Stimulated activated effector memory CD8-positive, alpha-beta T cell treated with anti-CD3 and anti-CD28 coated beads, Interleukin-12 subunit alpha, Interleukin-12 subunit beta, amount 100 ng/mL, for 72 hours (primary cell): ENCODE measurements at regions not wholly inside any gene's neighbourhood (a gene's known extent, or its start where the extent isn't known, plus 50 kb on each side); places are given as distances from the start of the nearest gene placed in this dataset.

Source experiments
- ATAC-seq: fragments of 150-1000 bp; cut with Tn5 transposase; 2 replicates; pipeline ENCODE4 v1.10.0; 2021
- DNase-seq, 2 donors: peaks; one replicate each; pipeline ENCODE4 v3.0.0; 2021 to 2022; ENCODE audit warnings: low spot score in 2 of 2
- H3K27ac Mint-ChIP-seq: one replicate; pipeline ENCODE4 v1.8.0; 2022; ENCODE audit warnings: mild to moderate bottlenecking, mixed read lengths
- H3K36me3 Mint-ChIP-seq: one replicate; pipeline ENCODE4 v1.8.0; 2022; ENCODE audit warnings: mild to moderate bottlenecking, mixed read lengths
- H3K4me1 Mint-ChIP-seq: one replicate; pipeline ENCODE4 v1.8.0; 2022; ENCODE audit warnings: mixed read lengths
- H3K4me3 Mint-ChIP-seq: one replicate; pipeline ENCODE4 v1.8.0; 2022; ENCODE audit warnings: mild to moderate bottlenecking, mixed read lengths
- H3K9me3 Mint-ChIP-seq: one replicate; pipeline ENCODE4 v1.8.0; 2022; ENCODE audit warnings: mixed read lengths

DNA sequence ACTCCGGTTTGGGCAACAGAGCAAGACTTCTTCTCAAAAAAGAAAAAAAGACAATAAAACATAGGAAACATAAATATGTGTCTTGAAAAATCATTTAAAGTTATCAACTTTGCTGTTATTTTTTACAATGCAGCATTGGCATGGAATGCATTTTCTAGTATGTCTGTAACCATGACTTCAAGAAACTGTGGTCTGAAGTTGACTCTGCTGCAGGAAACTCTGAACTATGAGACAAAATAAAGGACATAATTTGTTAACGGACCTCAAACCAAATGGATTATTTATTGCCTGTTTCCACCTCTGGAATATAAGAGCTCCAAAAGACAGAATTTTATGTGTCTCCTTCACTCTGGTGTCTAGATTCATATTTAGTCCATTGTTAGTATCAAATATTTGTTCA lies 79.1 kb downstream of the TRIB2 start:
- Mint-ChIP-seq H3K27ac (no peak overlapping the region), H3K4me3 (no peak overlapping the region), H3K36me3 (no peaks in the 10 kb centered on the region), H3K4me1 (no peaks in the 10 kb centered on the region), H3K9me3 (peaks cover 6% of the 10 kb centered on the region)
- no peak for DNase-seq
- ATAC-seq, result no peak

DNA sequence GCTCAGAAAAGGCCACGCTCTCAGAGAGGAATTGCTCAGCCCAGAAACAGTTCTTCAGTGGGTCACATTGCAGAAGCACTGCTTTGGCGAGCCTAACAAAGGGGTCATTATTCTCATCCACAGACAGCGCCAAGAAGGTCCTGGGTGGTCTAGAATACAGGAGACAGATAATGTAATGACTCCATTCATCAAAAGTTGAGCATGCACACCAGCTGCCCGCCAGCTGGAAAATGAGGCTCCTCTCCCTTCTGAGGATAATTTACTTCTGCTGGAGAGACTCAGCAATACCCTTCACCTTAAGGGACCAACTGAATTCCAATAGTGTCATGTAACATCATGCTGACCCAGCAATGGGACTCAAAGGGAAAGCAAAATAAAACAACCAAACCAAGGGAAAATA lies 79.9 kb downstream of the TRIB2 start:
- ATAC-seq, result no peak
- Mint-ChIP-seq H3K27ac (no peak overlapping the region), H3K4me1 (no peaks in the 10 kb centered on the region), H3K4me3 (no peak overlapping the region), H3K36me3 (no peaks in the 10 kb centered on the region), H3K9me3 (peaks cover 10% of the 10 kb centered on the region)
- DNase-seq, result no peak

DNA sequence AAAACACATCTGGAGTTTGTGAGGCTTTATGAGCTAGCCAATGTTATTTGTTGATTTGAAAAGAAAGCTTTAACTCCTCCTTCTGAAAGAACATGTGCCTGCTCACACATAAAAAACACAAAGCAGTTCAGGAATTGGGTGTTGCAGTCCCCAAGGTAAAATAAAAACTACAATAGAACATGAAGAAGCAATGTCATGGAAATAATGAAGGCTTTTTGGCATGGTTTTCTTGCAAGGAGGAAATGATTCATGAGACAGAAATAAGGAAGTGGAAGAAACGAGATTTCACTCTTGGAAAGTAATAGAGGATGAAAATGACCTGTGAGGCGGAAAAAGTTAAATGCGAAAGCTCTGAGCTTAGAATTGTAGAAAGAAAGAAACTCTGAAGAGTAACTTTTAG lies 81.1 kb downstream of the TRIB2 start:
- Mint-ChIP-seq H3K4me3 (no peak overlapping the region), H3K36me3 (no peaks in the 10 kb centered on the region), H3K4me1 (no peaks in the 10 kb centered on the region), H3K9me3 (peaks cover 18% of the 10 kb centered on the region), H3K27ac (no peak overlapping the region)
- ATAC-seq (no peak), DNase-seq (no peak)

DNA sequence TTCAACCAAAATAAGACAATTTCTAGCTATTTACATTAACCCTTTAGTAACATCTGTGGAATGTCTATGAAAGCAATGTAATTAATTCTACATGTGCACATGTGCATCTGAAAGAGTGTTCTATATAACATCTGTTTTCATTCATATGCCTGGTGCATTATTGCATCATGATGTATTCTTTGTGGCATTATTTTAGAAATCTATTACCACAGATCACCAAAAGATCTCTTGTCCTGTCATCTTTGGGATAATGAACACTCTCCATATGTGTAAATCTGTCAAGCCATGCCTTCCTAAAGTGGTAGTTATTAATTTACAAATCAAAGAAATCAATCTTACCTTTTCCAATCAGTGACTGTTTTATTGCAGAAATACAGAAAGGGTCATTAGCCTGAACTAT lies 86.9 kb downstream of the TRIB2 start:
- ATAC-seq, result no peak

DNA sequence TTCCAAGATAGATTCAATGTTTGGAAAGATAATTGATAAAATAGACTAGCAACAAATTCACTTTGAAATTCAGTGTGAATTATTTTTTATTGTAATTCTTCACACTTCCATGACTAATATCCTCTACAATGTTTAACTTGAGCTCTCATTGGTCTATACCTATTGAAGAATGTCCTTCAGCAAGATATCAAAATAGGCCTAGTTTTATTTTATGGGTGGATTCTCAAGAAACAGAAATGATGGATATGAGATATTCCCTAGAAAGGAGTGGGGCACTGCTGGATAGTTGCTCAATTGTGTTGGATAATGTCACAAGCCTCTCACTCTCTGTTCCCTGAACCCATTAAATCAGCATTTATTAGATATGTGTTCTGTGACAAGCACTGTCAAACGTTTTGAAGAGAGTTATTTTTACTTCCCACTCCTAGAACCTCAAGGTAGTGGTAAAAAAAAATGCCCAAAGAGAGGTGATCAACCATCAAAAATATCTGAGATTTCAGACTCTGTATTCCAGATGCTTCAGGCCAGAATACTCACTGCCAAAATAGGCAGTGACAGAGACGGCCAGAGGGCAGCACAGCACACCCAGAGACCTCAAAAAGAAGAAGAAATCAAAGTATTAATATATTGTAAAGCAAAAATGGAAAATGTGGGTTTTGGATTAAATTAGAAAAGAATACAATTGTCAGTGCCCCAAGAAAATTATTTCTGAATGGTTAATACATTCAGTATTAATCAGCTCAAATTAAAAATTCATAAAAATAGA lies 87.5 kb downstream of the TRIB2 start:
- no peaks in the 10 kb centered on the region for H3K4me1 Mint-ChIP-seq
- ATAC-seq (no peak), DNase-seq (no peak)
- no peak overlapping the region for H3K4me3 Mint-ChIP-seq
- no peaks in the 10 kb centered on the region for H3K36me3 Mint-ChIP-seq
- H3K27ac Mint-ChIP-seq, result no peak overlapping the region
- H3K9me3 Mint-ChIP-seq, result peaks cover 16% of the 10 kb centered on the region

More for the DNA sequence above, 86.9 kb downstream of the TRIB2 start:
- Mint-ChIP-seq H3K4me3 (no peak overlapping the region), H3K27ac (no peak overlapping the region), H3K4me1 (no peaks in the 10 kb centered on the region), H3K9me3 (peaks cover 19% of the 10 kb centered on the region), H3K36me3 (no peaks in the 10 kb centered on the region)
- no peak for DNase-seq

DNA sequence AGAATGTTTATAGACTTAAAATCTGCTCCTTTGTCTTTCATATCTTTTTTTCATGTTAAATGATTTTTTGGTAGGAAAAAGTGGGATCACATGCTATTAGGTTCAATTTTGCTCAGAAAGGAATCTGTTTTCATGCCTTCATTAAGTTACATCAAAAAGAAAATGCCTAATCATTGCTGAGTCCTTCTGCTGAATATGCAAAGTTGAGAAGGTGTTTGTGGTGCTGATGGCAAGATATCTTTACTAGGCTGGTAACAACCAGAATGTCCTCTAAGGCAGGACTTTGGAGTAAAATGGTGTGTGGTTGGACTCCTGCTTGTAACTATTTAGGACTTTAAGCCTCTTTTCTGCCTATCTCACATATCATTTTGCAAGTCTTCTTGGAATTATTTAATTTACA lies 88.3 kb downstream of the TRIB2 start:
- Mint-ChIP-seq H3K27ac (no peak overlapping the region), H3K36me3 (no peaks in the 10 kb centered on the region), H3K4me3 (no peak overlapping the region), H3K4me1 (no peaks in the 10 kb centered on the region), H3K9me3 (peaks cover 16% of the 10 kb centered on the region)
- DNase-seq (no peak), ATAC-seq (no peak)

DNA sequence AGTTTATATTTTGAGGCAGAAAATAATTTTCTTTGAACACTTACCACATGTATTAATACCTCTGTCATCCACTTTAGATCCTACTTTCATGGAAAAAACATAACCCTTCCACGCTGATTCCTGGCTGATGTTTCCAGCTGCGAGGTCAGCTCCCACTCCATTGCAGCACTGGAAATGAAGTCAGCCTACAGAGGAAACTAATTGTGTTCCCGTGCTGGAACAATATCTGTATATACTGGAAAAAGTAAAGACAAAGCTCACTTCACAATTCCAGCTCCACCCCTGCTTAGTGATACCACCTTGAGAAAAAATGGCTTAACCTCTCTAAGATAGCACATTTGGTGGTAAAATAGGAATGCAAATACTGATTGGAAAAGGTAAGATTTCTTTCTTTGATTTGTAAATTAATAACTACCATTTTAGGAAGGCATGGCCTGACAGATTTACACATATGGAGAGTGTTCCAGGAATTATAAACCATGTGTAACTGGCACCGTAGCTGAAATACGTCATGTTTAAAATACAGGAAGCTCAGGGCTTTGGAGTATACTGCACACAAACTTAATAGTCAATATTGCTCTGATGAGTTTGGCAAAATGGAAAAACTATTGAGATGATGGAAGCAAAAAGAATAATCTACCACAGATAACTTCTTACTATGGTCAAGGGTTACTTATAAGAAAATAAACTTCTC lies 90.0 kb downstream of the TRIB2 start:
- Mint-ChIP-seq H3K4me3 (no peak overlapping the region), H3K4me1 (no peaks in the 10 kb centered on the region), H3K9me3 (peaks cover 8% of the 10 kb centered on the region), H3K27ac (no peak overlapping the region), H3K36me3 (no peaks in the 10 kb centered on the region)
- no peak for ATAC-seq
- no peak for DNase-seq

DNA sequence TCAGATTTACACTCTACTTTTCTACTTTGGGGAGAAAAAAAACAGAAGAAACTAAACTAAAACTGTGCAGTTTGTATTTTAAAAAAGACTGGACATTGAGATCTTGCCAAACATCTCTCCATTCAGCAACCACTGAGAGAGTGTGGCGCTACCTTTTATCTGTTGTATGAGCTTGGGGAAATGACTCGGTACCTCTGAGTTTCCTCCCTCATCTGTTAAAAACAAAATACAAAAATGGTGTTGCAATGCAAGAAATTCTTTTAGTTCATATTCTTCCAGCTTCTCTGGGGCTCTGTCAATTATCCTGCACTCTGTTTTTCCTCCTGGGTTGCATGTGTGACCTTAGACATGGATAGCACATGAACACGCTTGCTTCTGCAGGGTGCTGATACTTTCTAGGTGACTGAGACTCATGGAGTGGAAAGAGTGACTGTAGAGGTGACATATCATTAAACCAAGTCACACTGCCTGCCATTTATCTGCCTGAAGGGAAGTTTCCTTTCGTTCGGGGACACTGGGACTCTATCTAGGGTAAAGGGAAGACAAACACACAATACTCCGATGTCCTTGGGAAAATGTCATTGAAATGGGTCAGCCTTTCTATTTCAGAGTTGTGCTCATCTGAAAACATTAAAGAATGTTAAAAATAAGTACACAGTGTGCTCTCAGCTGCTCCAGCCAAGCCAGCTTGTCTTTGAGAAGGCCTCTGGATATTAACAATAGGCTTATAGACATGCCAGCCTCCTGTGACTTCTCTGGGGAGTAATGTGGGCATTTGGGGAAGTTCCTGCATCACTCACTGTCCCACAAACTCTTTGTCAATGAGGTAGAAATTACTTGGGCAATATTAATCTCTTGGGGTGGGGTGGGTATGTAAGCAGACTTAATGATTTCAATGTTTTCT lies 91.4 kb downstream of the TRIB2 start:
- no peaks in the 10 kb centered on the region for H3K36me3 Mint-ChIP-seq
- no peak for ATAC-seq

DNA sequence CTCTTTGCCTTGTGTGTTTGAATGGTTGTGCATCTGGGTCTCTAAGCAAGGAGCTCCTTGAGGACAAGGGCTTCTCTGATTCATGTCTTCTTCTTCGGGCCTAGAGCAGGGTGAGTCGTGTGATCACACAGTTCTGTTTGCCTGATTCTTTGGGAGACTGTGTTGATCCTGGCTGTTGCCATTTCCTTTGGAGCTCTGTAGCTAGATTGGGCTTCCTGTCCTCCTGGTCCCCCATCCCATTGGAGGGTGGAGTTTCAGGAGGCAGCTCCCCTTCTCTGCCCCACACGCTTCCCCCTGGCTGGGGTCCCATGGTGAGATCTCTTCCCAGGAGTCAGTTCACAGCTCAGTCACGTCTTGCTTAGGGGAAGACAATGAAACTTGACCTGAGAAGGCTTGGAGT lies 92.8 kb downstream of the TRIB2 start:
- no peak for ATAC-seq
- no peaks in the 10 kb centered on the region for H3K9me3 Mint-ChIP-seq
- H3K27ac Mint-ChIP-seq, result no peak overlapping the region
- no peak for DNase-seq
- no peaks in the 10 kb centered on the region for H3K36me3 Mint-ChIP-seq
- H3K4me3 Mint-ChIP-seq, result no peak overlapping the region
- H3K4me1 Mint-ChIP-seq, result no peaks in the 10 kb centered on the region

More for the DNA sequence above, 91.4 kb downstream of the TRIB2 start:
- Mint-ChIP-seq H3K27ac (no peak overlapping the region), H3K4me1 (no peaks in the 10 kb centered on the region), H3K9me3 (no peaks in the 10 kb centered on the region), H3K4me3 (no peak overlapping the region)
- no peak for DNase-seq

DNA sequence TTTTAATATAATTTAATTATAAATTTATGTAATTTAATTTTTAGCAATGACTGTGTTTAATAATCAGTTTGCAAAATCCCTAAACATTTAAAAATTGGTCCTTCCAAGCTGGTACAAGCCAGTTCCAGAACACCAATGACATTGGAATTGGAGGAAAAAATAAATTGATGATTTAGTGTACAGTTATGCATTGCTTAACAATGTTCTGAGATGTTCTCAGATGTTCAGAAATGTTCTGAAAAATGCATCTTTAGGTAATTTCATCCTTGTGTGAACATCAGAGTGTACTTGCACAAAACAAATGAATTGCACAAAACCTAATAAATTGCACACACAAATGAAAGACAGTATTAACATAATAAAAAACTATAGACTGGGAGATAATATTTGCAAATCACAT lies 95.2 kb downstream of the TRIB2 start:
- Mint-ChIP-seq H3K4me1 (peaks cover 4% of the 10 kb centered on the region), H3K9me3 (no peaks in the 10 kb centered on the region), H3K36me3 (no peaks in the 10 kb centered on the region), H3K27ac (no peak overlapping the region), H3K4me3 (no peak overlapping the region)
- DNase-seq (no peak), ATAC-seq (no peak)

DNA sequence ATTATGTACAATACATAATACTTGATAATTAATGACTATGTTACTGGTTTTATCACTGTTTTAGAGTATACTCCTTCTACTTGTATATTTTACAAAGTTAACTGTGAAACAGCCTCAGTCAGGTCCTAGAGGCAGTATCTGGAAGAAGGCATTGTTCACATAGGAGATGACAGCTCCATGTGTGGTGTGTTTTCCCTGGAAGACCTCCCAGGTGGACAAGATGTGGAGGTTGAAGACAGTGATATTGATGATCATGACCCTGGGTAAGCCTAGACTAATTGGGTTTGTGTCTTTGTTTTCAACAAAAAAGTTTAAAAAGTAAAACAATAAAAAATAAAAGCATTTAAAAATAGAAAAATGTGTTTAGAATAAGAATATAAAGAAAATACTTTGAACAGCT lies 96.4 kb downstream of the TRIB2 start:
- Mint-ChIP-seq H3K36me3 (no peaks in the 10 kb centered on the region), H3K9me3 (no peaks in the 10 kb centered on the region), H3K27ac (no peak overlapping the region), H3K4me3 (no peak overlapping the region), H3K4me1 (peaks cover 13% of the 10 kb centered on the region)
- ATAC-seq, result no peak
- DNase-seq, result no peak

DNA sequence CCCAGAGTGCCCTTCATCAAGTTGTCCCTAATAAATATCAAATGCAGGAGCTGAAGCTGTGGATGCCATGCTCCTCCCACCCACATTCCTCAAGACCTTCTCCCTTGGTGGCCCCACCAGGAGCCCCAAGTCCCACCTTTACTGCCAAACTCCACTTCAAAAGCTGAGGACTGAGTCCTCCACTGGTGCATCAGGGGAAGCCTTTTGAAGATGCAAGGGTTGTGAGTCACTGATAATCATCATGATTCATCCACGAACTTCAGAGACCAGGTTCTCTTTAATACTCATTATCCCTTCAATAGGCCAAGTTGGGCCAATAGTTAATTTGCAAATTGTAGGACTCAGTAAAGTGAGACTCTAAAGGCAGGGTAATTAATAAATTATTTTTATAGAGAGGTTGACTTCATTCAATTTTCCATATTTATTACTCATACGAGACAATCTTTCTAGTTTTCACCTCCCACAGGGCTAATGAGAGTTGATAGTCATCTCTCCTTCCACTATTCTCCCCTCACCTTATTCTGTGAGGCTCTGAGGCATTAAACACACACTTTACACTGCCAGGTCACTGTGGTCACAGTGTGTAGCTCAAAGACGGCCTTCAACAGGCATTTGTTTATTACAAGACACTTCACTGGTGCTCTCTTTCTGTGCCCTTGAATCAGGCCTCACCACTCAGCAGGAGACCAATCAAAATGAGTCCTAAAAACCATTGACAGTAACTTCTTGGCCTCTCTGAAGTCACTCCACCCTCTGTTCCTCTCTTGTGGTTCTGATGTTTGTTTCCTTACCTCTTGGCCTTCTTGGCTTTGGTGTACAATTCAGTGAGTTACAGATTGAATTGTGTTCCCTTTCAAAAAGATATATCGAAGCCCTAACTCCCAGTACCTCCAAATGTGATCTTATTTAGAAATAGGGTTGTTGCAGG lies 99.9 kb downstream of the TRIB2 start:
- ATAC-seq, result peak; percentile 62

DNA sequence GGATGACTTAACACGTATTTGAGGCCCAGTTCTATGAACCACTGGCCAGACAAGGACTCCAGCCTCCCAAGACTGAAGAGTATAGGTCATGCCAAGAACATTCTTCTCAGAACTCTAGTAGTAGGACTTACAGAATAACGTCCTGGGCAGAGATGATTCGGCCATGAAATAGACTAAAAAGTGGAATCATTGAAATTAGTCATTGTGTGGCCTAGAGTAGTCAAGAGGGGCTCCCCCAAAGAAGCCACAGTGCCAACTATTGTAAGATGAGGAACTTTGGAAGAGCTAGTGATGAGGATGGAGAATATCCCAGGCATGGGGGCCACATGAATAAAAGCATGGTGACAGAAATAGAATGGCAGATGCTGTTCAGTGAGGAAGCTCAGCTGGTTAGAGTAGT lies 101.1 kb downstream of the TRIB2 start:
- H3K36me3 Mint-ChIP-seq, result no peaks in the 10 kb centered on the region
- DNase-seq (no peak), ATAC-seq (peak; percentile 79)
- H3K9me3 Mint-ChIP-seq, result no peaks in the 10 kb centered on the region
- H3K27ac Mint-ChIP-seq, result no peak overlapping the region
- peaks cover 32% of the 10 kb centered on the region for H3K4me1 Mint-ChIP-seq
- H3K4me3 Mint-ChIP-seq, result no peak overlapping the region

More for the DNA sequence above, 99.9 kb downstream of the TRIB2 start:
- DNase-seq, result no peak
- Mint-ChIP-seq H3K27ac (no peak overlapping the region), H3K4me1 (peaks cover 30% of the 10 kb centered on the region), H3K4me3 (no peak overlapping the region), H3K9me3 (no peaks in the 10 kb centered on the region), H3K36me3 (no peaks in the 10 kb centered on the region)

DNA sequence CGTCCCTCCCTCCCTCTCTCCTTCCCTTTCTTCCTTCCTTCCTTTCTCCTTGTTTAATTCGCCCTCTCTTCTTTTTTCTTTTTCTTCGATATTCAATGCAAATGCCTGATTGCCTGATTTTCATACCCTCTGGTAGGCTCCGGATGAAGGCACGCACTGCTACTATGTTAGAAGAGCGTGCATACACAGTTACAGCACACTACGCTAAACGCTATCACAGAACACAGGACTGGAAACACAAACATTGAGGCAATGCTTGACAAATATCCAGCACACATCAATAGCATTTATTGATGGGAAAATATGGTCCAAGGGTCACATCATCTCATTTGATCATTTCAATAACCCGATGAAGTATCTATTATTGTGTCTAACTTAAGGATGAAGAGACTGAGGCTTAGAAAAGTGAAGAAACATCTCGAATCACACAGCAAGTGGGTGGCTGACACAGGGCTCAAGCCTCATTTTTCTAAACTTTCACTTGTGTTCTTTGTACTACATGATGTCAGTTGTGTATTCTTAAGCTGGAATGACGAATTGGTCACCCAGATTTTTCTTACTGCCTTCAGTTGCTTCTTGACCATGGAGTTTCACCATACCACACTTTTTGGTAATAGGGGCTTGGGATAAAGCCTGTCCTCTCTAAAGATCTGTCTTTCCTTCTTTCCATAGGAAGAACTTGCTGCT lies 101.8 kb downstream of the TRIB2 start:
- no peak overlapping the region for H3K4me3 Mint-ChIP-seq

More for the DNA sequence above, 101.8 kb downstream of the TRIB2 start:
- no peaks in the 10 kb centered on the region for H3K9me3 Mint-ChIP-seq
- H3K36me3 Mint-ChIP-seq, result no peaks in the 10 kb centered on the region
- no peak overlapping the region for H3K27ac Mint-ChIP-seq
- ATAC-seq (no peak), DNase-seq (no peak)
- H3K4me1 Mint-ChIP-seq, result peaks cover 32% of the 10 kb centered on the region
